GM21529 (cell line): ENCODE measurements at regions not wholly inside any gene's neighbourhood (a gene's known extent, or its start where the extent isn't known, plus 50 kb on each side); places are given as distances from the start of the nearest gene placed in this dataset.

Source experiments
- ATAC-seq: cut with Tn5 transposase; IDR thresholded peaks from one replicate; pipeline ENCODE4 v1.9.1; 2021; ENCODE audit not compliant: unreplicated experiment

- no peak for ATAC-seq
These were observed 94.8 kb upstream of the ATP6AP2 start for GRCh38 chrX:40485973-40486372.

- no peak for ATAC-seq
These were observed 95.5 kb upstream of the ATP6AP2 start for GRCh38 chrX:40485102-40485826.

GRCh38 chrX:40484408-40485091 lies 96.2 kb upstream of the ATP6AP2 start:
- no peak for ATAC-seq

- no peak for ATAC-seq
These were observed 97.3 kb upstream of the ATP6AP2 start for GRCh38 chrX:40483502-40483901.

- ATAC-seq, result no peak
These were observed 100.9 kb upstream of the ATP6AP2 start for GRCh38 chrX:40479777-40480318.

- no peak for ATAC-seq
These were observed 102.2 kb upstream of the ATP6AP2 start for GRCh38 chrX:40478474-40479065.

- no peak for ATAC-seq
These were observed 103.8 kb upstream of the ATP6AP2 start for GRCh38 chrX:40476958-40477357.

- no peak for ATAC-seq
These were observed 106.1 kb upstream of the ATP6AP2 start for GRCh38 chrX:40474645-40475044.

GRCh38 chrX:40474205-40474626 lies 106.6 kb upstream of the ATP6AP2 start:
- no peak for ATAC-seq

- ATAC-seq, result no peak
These were observed 107.1 kb upstream of the ATP6AP2 start for GRCh38 chrX:40473460-40474204.

- ATAC-seq, result peak; percentile 48
These were observed 108.7 kb upstream of the ATP6AP2 start for GRCh38 chrX:40471965-40472648.

GRCh38 chrX:40470830-40471429 lies 109.8 kb upstream of the ATP6AP2 start:
- ATAC-seq, result no peak

GRCh38 chrX:40469316-40469715 lies 111.5 kb upstream of the ATP6AP2 start:
- no peak for ATAC-seq

- peak; percentile 74 for ATAC-seq
These were observed 112.5 kb upstream of the ATP6AP2 start for GRCh38 chrX:40468033-40468846.

GRCh38 chrX:40467454-40467853 lies 113.3 kb upstream of the ATP6AP2 start:
- ATAC-seq, result no peak

GRCh38 chrX:40465735-40466551 lies 114.8 kb upstream of the ATP6AP2 start:
- ATAC-seq, result no peak

- no peak for ATAC-seq
These were observed 118.0 kb upstream of the ATP6AP2 start for GRCh38 chrX:40462795-40463194.

- ATAC-seq, result no peak
These were observed 119.8 kb upstream of the ATP6AP2 start for GRCh38 chrX:40460926-40461325.
